ENCODE measurements at regions not wholly inside any gene's neighbourhood (a gene's known extent, or its start where the extent isn't known, plus 50 kb on each side); places are given as distances from the start of the nearest gene placed in this dataset.

DNA sequence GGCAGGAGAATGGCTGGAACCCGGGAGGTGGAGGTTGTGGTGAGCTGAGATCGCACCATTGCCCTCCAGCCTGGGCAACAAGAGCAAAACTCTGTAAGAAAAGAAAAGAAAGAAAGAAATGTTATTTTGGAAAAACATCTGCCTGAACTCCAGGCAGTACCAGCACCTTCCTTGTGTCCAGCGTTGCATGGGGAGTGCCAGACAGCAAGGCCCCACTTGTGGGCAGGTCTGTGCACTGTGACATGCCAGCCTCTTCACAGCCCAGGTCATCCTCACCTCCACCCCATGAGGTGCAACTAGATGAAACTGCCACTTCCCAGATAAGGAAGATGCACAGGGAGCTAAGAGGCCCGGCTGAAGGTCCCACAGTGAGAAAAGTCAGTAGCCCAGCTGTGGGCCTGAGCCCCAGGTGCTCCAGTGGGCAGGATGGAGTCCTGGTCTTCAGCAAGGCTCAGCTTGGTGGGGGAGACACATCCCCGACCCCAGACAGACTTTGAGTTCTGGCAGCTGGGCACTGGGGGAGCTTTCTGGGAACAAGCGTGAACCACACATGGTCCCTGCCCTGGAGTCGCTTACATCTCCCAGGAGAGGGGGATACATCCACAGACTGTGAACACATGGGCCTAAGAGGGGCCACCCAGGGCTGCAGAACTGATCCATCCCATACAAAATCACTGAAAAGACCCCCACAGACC is 146.9 kb upstream of the IER5L start:
- DNase-seq (ENCODE audit: low read depth in 1 of 2, low spot score in 2 of 2) (no peak), FAIRE-seq (no peak)
- H3K4me2 ChIP-seq (ENCODE audit: insufficient read depth in 1 of 2, low read depth in 2 of 2, low read length in 2 of 2), result no peak overlapping the region
- no peaks in the 10 kb centered on the region for H3K79me2 ChIP-seq (ENCODE audit: control insufficient read depth in 1 of 2, insufficient read depth in 2 of 2, low read length in 2 of 2)
- H3K23me2 ChIP-seq (ENCODE audit: low read depth, low read length), result peaks cover 6% of the 10 kb centered on the region; the same call in 1 of the 2 replicates
- H3K4me3 ChIP-seq (ENCODE audit: extremely low read depth in 1 of 4, insufficient read depth in 2 of 4, low read depth in 3 of 4, low read length in 4 of 4), result no peak overlapping the region
- no peak overlapping the region for H2AFZ ChIP-seq (ENCODE audit: low read length)
- TF ChIP-seq SP2 (IDR thresholded peaks at IDR 0.05; ENCODE audit: low read length) (no peak), KDM5A (IDR thresholded peaks at IDR 0.05; ENCODE audit: low read length) (no peak), ZNF274 (IDR thresholded peaks at IDR 0.05; ENCODE audit: borderline replicate concordance, extremely low read depth, low read length) (no peak), CHD2 (IDR thresholded peaks at IDR 0.05; ENCODE audit: low read length) (no peak), RAD21 (IDR thresholded peaks at IDR 0.05 in 1 of 2, conservative IDR thresholded peaks at IDR 0.05 in 1 of 2; ENCODE audit: low read depth in 2 of 2, low read length in 2 of 2) (peak in 1 of 2 experiments; percentile 27; a peak in 1 of 4 replicates), RNF2 (IDR thresholded peaks at IDR 0.05; ENCODE audit: borderline replicate concordance, low read depth, low read length, missing control alignments, poor library complexity, severe bottlenecking) (no peak), EZH2 (IDR thresholded peaks at IDR 0.05; ENCODE audit: low read depth, low read length, severe bottlenecking) (no peak)
- POLR2A ChIA-PET (ENCODE audit: partially characterized antibody), result interaction anchor here (0.8 to 2.5 kb wide), 3 partner anchors 10 to 24 kb away, joined by 3 to 20 read pairs (median 3); no protein-coding TSS in a partner anchor
- H2BK20ac ChIP-seq (ENCODE audit: low read length), result 0 out of 2 replicates have a peak overlapping the region, but pooled peaks have one; percentile 48
- H4K5ac ChIP-seq (ENCODE audit: insufficient read length, low read depth, low read length), result no peak overlapping the region
- H3K4ac ChIP-seq (replicated peaks; ENCODE audit: insufficient read length, low read depth, low read length), result no peak overlapping the region
- H3K36me3 ChIP-seq (ENCODE audit: control insufficient read depth in 2 of 4, insufficient read depth in 4 of 4, low read length in 3 of 4), result no peaks in the 10 kb centered on the region
- peak overlapping the region; percentile 65; the same call in 1 of the 2 replicates for H2BK15ac ChIP-seq (ENCODE audit: low read length)
- H2BK5ac ChIP-seq (ENCODE audit: low read depth, low read length), result 0 out of 2 replicates have a peak overlapping the region, but pooled peaks have one; percentile 35
- H3K4me1 ChIP-seq (replicated peaks in 1 of 4; ENCODE audit: control insufficient read depth in 3 of 4, insufficient read depth in 4 of 4, low read length in 3 of 4), result peaks cover 0 to 19% (median 10%) of the 10 kb centered on the region in 4 experiments; a peak in 6 of 7 replicates
- peak overlapping the region; percentile 60; the same call in 1 of the 2 replicates for H2BK12ac ChIP-seq (ENCODE audit: low read depth, low read length)
- no peaks in the 10 kb centered on the region for H4K20me1 ChIP-seq (replicated peaks in 1 of 2; ENCODE audit: control insufficient read depth in 1 of 2, insufficient read depth in 2 of 2, low read length in 2 of 2)
- H3K27ac ChIP-seq (ENCODE audit: low read depth, low read length), result no peak overlapping the region
- peaks cover 0 to 7% (median 5%) of the 10 kb centered on the region in 4 experiments; a peak in 4 of 7 replicates for H3K27me3 ChIP-seq (replicated peaks in 1 of 4; ENCODE audit: control insufficient read depth in 3 of 4, extremely low read depth in 1 of 4, insufficient read depth in 3 of 4, low read length in 3 of 4)
- H3K9ac ChIP-seq (replicated peaks in 1 of 4; ENCODE audit: extremely low read depth in 1 of 4, low read depth in 3 of 4, low read length in 3 of 4), result no peak overlapping the region
- 87% methylated on average over 6 of the region's 7 CpGs; no CpG with 5 or more reads in 1 of the 2 experiments for WGBS, 2 experiments (ENCODE audit: extremely low coverage in 1 of 2, insufficient coverage in 1 of 2, insufficient read length in 1 of 2, insufficient replicate concordance in 2 of 2, low coverage in 1 of 2, low lambda C conversion rate in 2 of 2, missing lambda C conversion rate in 1 of 2)
- H2BK120ac ChIP-seq (replicated peaks; ENCODE audit: low read depth, low read length), result no peak overlapping the region
- H3K79me1 ChIP-seq (ENCODE audit: low read depth, low read length), result no peaks in the 10 kb centered on the region
- no peak overlapping the region for H3K23ac ChIP-seq (ENCODE audit: insufficient read length)
- no peaks in the 10 kb centered on the region for H3K9me3 ChIP-seq (ENCODE audit: insufficient read depth in 2 of 2, low read depth in 1 of 2, low read length in 1 of 2)
- H2AK5ac ChIP-seq (ENCODE audit: low read depth, low read length), result no peak overlapping the region
- no peak overlapping the region for H3K18ac ChIP-seq (ENCODE audit: extremely low read depth, low read length)
- H3K56ac ChIP-seq (replicated peaks; ENCODE audit: insufficient read length, low read depth, low read length), result no peak overlapping the region
- no peak overlapping the region for H4K91ac ChIP-seq (replicated peaks; ENCODE audit: insufficient read length, low read length)
- H4K8ac ChIP-seq (ENCODE audit: extremely low read depth, insufficient read depth, low read length), result no peak overlapping the region
- no peak overlapping the region for H3K14ac ChIP-seq (ENCODE audit: insufficient read length)
- CTCF ChIA-PET (ENCODE audit: partially characterized antibody), result interaction anchor here (0.6 to 1.4 kb wide), 11 partner anchors 9 to 924 kb away, joined by 3 to 5 read pairs (median 3); no protein-coding TSS in a partner anchor
